ENCODE measurements at regions not wholly inside any gene's neighbourhood (a gene's known extent, or its start where the extent isn't known, plus 50 kb on each side); places are given as distances from the start of the nearest gene placed in this dataset.
"Not testable (repeated sequence)": the region's sequence is repeated elsewhere in the genome, so short reads cannot be mapped to it uniquely, and the experiment has no call there.

GRCh38 chr6:165002358-165002757, 307.0 kb downstream of the C6orf118 start:
- DNase-seq: no peak

- DNase-seq: no peak
These were observed 307.8 kb downstream of the C6orf118 start for GRCh38 chr6:165001502-165002157.

GRCh38 chr6:164998297-164998696, 311.1 kb downstream of the C6orf118 start:
- DNase-seq: no peak

- DNase-seq: no peak
These were observed 312.6 kb downstream of the C6orf118 start for GRCh38 chr6:164996838-164997237.

GRCh38 chr6:164991573-164991972, 317.8 kb downstream of the C6orf118 start:
- DNase-seq: no peak

- no peak for DNase-seq
These were observed 318.5 kb downstream of the C6orf118 start for GRCh38 chr6:164990901-164991300.

DNA sequence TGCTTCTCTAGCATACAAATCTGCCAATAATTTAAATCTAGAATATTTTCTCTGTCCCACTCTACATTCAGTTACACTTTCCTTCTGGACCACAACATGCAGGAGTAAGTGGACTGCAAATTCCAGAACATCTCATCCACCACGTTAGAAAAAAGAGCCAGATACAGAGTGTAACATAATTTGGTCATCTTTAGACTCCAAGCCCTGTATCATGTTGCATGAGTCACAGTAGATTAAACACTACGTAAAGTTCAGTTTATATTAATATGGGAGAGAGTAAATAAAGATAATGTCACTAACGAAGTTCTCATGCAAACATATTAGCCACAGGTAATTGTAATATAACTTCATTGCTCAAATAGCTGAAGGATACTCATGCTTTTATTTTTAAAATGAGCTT, 327.0 kb downstream of the C6orf118 start:
- DNase-seq: no peak

DNA sequence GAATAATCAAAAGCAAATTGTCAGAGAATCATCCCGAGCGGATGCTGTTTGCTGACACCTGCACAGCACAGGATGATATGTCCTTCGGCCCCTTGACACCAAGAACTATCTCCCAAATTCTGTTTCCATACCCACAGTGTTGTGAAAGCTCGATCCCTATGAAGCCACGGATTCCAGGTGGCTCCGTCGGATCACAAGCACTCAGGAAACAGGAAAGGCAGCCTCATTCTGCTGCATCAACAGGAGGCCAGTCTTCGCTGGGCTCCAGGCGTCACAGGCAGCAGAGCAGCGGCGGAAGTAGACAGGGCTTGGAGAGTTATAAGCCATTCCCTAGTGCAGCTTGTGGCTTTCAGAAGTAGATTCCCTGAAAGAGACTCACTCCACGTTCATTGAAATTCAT, 342.3 kb downstream of the C6orf118 start:
- DNase-seq: no peak

GRCh38 chr6:164962805-164963204, 346.6 kb downstream of the C6orf118 start:
- no peak for DNase-seq

DNA sequence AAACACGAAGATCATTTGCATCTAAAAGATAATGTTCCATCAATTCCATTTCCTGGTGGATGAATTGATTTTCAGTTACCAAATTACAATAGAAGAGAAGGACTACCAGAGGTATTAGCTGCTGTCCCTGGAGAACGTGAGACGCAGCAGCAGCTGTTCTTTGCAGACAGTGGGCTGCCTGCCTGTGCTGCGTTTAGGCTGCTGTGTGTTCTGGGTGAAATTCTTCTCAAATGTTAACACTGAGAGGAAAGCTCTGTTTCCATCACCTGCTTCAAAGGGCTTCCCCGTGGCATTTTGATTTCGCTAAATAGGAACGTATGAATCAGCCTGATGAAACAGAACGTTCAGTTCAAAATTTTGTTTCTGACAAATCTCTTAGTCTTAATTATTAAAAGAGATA, 362.2 kb downstream of the C6orf118 start:
- no peak for DNase-seq

GRCh38 chr6:164942271-164942670, 367.1 kb downstream of the C6orf118 start:
- no peak for DNase-seq

DNA sequence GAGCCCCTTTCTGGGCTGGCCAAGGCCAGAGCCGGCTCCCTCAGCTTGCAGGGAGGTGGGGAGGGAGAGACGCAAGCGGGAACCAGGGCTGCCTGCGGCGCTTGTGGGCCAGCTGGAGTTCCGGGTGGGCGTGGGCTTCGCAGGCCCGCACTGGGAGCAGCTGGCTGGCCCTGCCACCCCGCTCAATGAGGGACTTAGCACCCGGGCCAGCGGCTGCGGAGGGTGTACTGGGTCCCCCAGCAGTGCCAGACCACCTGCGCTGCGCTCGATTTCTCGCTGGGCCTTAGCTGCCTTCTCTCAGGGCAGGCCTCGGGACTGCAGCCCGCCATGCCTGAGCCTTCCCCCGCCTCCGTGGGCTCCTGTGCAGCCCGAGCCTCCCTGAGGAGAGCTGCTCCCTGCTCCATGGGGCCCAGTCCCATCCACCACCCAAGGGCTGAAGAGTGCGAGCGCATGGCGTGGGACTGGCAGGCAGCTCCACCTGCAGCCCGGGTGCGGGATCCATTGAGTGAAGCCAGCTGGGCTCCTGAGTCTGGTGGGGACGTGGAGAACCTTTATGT, 376.1 kb downstream of the C6orf118 start:
- DNase-seq: not testable (repeated sequence)

DNA sequence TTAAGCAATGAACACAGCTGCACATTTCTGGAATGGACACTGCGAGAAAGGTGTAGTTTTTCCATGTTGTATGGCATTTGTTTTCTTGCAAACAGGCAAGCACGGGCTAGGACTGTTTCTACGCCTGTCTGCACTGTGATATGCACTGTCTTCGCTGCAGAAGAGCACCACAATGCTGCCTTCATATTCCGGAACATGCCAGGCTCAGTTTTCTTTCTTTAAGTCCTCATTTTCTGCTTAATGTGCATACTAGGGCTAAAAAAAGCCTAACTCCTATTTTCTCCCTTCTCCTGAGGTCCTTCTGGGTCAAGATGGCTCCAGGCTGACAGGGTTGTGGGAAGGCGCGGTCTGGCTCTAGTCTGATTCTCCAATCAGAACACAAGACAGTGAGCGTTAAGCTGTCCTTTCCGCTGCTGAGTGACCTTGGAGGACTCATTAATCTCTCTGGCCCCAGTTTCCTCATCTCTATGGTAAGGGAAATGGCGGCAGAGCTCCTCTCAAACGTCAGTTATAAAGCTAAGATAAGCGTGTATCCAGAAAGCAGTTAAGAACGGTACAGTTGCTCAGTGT, 379.9 kb downstream of the C6orf118 start:
- DNase-seq: no peak

- no peak for DNase-seq
These were observed 380.5 kb downstream of the C6orf118 start for GRCh38 chr6:164928728-164929407.

- no peak for DNase-seq
These were observed 381.2 kb downstream of the C6orf118 start for GRCh38 chr6:164928057-164928727.

DNA sequence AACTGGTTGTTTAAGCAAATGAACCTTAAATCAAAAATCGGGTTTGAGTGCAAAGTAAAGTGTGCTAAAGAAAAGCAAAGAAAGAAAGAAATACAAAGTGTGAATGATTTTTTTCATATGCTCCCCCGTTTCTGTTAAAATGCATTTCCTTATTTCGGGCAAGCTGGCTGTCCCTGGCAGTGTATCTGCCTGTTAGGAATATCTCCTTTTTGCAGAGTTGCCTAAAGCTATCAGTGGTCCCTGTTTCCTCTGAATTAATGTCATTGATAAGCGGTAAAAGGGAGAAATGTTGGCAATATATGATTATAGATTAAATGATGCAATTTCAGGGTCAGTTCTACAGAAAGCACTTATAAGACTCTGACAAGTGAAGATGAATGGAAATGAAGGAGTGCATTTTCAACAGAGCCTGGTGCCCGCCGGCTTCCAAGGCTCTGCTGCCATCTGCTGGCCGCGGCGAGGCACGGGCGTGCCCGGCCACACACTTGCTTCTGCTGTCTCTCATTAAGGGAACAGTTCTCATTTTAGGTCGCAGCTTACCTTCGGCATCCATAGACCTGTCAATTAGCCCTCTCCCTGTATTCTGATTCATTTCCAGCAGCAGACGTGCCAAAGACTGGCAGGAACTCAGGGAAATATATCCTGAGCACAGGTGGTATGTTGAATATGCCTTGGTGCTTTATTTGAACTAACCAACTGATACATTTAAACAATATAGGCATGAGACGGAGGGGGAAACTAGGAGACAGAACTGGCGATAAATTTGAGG, 381.9 kb downstream of the C6orf118 start:
- DNase-seq: peak in 4 of 5 donors; percentile 20 to 37 (median 32)

- no peak for DNase-seq
These were observed 382.7 kb downstream of the C6orf118 start for GRCh38 chr6:164926686-164927085.

GRCh38 chr6:164925681-164926530, 383.5 kb downstream of the C6orf118 start:
- DNase-seq: no peak

- no peak for DNase-seq
These were observed 384.7 kb downstream of the C6orf118 start for GRCh38 chr6:164924674-164925073.

GRCh38 chr6:164917211-164917610, 392.2 kb downstream of the C6orf118 start:
- DNase-seq: no peak

GRCh38 chr6:164916087-164916486, 393.3 kb downstream of the C6orf118 start:
- DNase-seq: no peak
